Ovary (tissue), 7 donors: ENCODE measurements at regions not wholly inside any gene's neighbourhood (a gene's known extent, or its start where the extent isn't known, plus 50 kb on each side); places are given as distances from the start of the nearest gene placed in this dataset.

Experiments used
- DNase-seq, 5 donors: peaks; one replicate each; pipeline ENCODE4 v3.0.0-alpha.2; 2019 to 2020
- H3K27ac ChIP-seq, 2 donors: fragments of 200-600 bp; one replicate each; pipeline versions ENCODE4 v1.5.1 to v1.8.0; 2019 to 2022
- H3K27me3 ChIP-seq: fragments of 200-600 bp; one replicate; pipeline ENCODE4 v1.8.0; 2022
- H3K36me3 ChIP-seq: fragments of 200-600 bp; sonication (generic); one replicate; pipeline ENCODE4 v1.5.1; 2019
- H3K4me1 ChIP-seq: one replicate; pipeline ENCODE4 v1.8.1; 2013; ENCODE audit warnings: mild to moderate bottlenecking, moderate library complexity; ENCODE audit not compliant: insufficient read depth
- H3K4me3 ChIP-seq: fragments of 200-600 bp; sonication (generic); one replicate; pipeline ENCODE4 v1.5.1; 2017
- H3K9me3 ChIP-seq, 2 donors: fragments of 200-600 bp in 1 of 2; sonication (generic) in 1 of 2; one replicate each; pipeline versions ENCODE4 v1.5.1 to v1.8.1; 2013 to 2019; ENCODE audit warnings: mild to moderate bottlenecking in 1 of 2, moderate library complexity in 1 of 2
- CTCF ChIP-seq, 3 donors: fragments of 450-650 bp in 2 of 3; fragments of 200-600 bp in 1 of 3; IDR thresholded peaks; one replicate each; pipeline versions ENCODE4 v1.5.1 to v1.8.0; 2016 to 2022; ENCODE audit warnings: antibody characterized with exemption in 3 of 3, mild to moderate bottlenecking in 1 of 3
- EP300 ChIP-seq: sonication (generic); formaldehyde crosslinking; IDR thresholded peaks from one replicate; pipeline ENCODE4 v1.6.1; 2017; ENCODE audit warnings: antibody characterized with exemption
- POLR2A ChIP-seq: fragments of 450-650 bp; IDR thresholded peaks from one replicate; pipeline ENCODE4 v1.6.1; 2017; ENCODE audit warnings: antibody characterized with exemption, mild to moderate bottlenecking, moderate library complexity
- WGBS, 3 donors: extraction: QIAGEN DNeasy Blood & Tissue Kit in 1 of 3; methylation state at CpG; one replicate each; pipeline versions ENCODE4 v1.1.5 to v1.1.7; 2013 to 2017; 5-methylcytosine and 5-hydroxymethylcytosine counted together
- intact Hi-C, 4 donors: fragments of 100-400 bp; cut with DNase I; formaldehyde crosslinking; loops; one replicate each; pipeline versions ENCODE4 v1.11.0 to v1.15.1; 2022 to 2023
- donor health status: DM: no; HTN: no; CAD: no; lungs with moderate emphysema.
- donor health status: DM: no; HTN: no; CAD: no.
- donor health status: Bipolar disorder and iron deficiency.
- donor health status: DM: no; HTN: no; CAD: no.
- donor health status: DM: yes; HTN: yes; CAD: no.

- intact Hi-C loops, result loop anchor here in 1 of 4 donors (1.0 kb wide), 1 partner anchor 21 kb away; no protein-coding TSS in a partner anchor
- no peak for TF ChIP-seq EP300
- H3K4me1 ChIP-seq, result no peaks in the 10 kb centered on the region
- DNase-seq, result no peak
- WGBS, 3 donors, result 44 to 71% (median 52%) methylated on average over 2 of the region's 2 CpGs
- no peaks in the 10 kb centered on the region for H3K9me3 ChIP-seq
- H3K36me3 ChIP-seq, result no peaks in the 10 kb centered on the region
- H3K27me3 ChIP-seq, result no peaks in the 10 kb centered on the region
- H3K27ac ChIP-seq, result no peak overlapping the region
- H3K4me3 ChIP-seq, result no peak overlapping the region
Measured at GRCh38 chr7:91414734-91415133, 150.5 kb downstream of the FZD1 start.

- H3K9me3 ChIP-seq, result no peaks in the 10 kb centered on the region
- 75 to 91% (median 79%) methylated on average over 4 of the region's 4 CpGs for WGBS, 3 donors
- intact Hi-C loops, result no loop called here
- no peaks in the 10 kb centered on the region for H3K4me1 ChIP-seq
- H3K27ac ChIP-seq, result no peak overlapping the region
- no peak for DNase-seq
- no peaks in the 10 kb centered on the region for H3K36me3 ChIP-seq
- TF ChIP-seq CTCF (IDR thresholded peaks at IDR 0.05), result no peak
- TF ChIP-seq POLR2A, result no peak
- TF ChIP-seq EP300, result no peak
- H3K4me3 ChIP-seq, result no peak overlapping the region
- no peaks in the 10 kb centered on the region for H3K27me3 ChIP-seq
Measured at GRCh38 chr7:91416155-91416865, 152.1 kb downstream of the FZD1 start.

DNA sequence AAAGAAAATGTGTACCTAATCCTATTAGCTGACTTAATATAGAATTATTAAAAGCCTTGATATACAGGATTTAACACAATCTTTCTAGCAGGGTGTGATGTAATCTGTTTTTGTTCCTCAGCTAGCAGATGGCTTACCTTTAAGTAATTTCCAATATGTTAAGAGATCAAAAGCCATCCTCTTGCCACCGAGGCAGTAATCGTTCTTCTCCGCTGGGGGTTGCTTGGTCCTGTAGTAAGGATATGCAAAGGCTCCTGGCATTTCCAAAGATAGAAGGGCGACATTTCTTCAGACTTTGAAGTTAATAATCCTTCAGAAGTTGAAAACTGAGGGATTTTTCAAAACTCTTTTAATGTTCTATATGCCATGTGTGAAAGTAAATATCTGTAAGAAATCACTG lies 156.4 kb downstream of the FZD1 start:
- Histone ChIP-seq H3K4me1 (no peaks in the 10 kb centered on the region), H3K9me3 (no peaks in the 10 kb centered on the region), H3K27ac (no peak overlapping the region), H3K27me3 (no peaks in the 10 kb centered on the region), H3K36me3 (no peaks in the 10 kb centered on the region), H3K4me3 (no peak overlapping the region)
- TF ChIP-seq EP300, result no peak
- no peak for TF ChIP-seq POLR2A
- TF ChIP-seq CTCF (IDR thresholded peaks at IDR 0.05), result no peak
- intact Hi-C loops, result no loop called here
- 88 to 90% (median 90%) methylated on average over 4 of the region's 4 CpGs for WGBS, 3 donors
- DNase-seq, result no peak

DNA sequence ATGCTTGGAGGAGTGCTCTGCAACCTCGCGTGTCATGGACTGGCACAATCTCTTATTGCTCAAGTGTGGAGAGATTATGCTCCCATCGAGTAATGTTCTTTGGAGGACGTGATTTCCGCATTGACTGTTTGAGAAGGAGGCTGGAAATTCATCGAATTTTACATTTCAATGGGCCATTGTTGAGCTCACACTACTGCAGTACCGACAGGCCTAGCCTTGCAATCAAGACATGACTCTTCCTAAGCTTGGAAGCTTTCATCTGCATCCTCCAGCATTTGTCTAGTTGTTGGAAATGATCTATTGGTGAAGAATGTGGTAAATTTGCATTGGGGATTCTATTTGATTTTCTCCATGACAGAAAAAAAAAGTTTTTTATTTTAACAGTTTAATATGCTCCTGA lies 156.8 kb downstream of the FZD1 start:
- DNase-seq, result no peak
- Histone ChIP-seq H3K4me3 (no peak overlapping the region), H3K27me3 (no peaks in the 10 kb centered on the region), H3K36me3 (no peaks in the 10 kb centered on the region), H3K27ac (no peak overlapping the region), H3K4me1 (no peaks in the 10 kb centered on the region), H3K9me3 (no peaks in the 10 kb centered on the region)
- TF ChIP-seq CTCF (IDR thresholded peaks at IDR 0.05) (no peak), POLR2A (no peak), EP300 (no peak)
- intact Hi-C loops, result no loop called here
- WGBS, 3 donors, result 85 to 89% (median 86%) methylated on average over 7 of the region's 7 CpGs

- intact Hi-C loops, result no loop called here
- Histone ChIP-seq H3K9me3 (no peaks in the 10 kb centered on the region), H3K4me1 (no peaks in the 10 kb centered on the region), H3K27ac (no peak overlapping the region), H3K27me3 (no peaks in the 10 kb centered on the region), H3K4me3 (no peak overlapping the region), H3K36me3 (no peaks in the 10 kb centered on the region)
- WGBS, 3 donors, result 41 to 55% (median 42%) methylated on average over 1 of the region's 1 CpG
- peak in 2 of 5 donors; percentile 15 for DNase-seq
- TF ChIP-seq CTCF (IDR thresholded peaks at IDR 0.05) (no peak), POLR2A (no peak), EP300 (no peak)
Measured at GRCh38 chr7:91424371-91424770, 160.1 kb downstream of the FZD1 start.
